H1 (cell line): ENCODE measurements at regions not wholly inside any gene's neighbourhood (a gene's known extent, or its start where the extent isn't known, plus 50 kb on each side); places are given as distances from the start of the nearest gene placed in this dataset.

Source experiments
- ATF3 ChIP-seq: IDR thresholded peaks from 2 replicates; pipeline ENCODE4 v1.6.1; 2011; ENCODE audit warnings: low read depth, mild to moderate bottlenecking, low read length; ENCODE audit not compliant: insufficient read depth
- BCL11A ChIP-seq, 2 experiments: IDR thresholded peaks; one replicate each; pipeline ENCODE4 v1.6.1; 2011; ENCODE audit warnings: low read depth in 2 of 2, low read length in 2 of 2, mild to moderate bottlenecking in 2 of 2
- CTCF ChIP-seq, 3 experiments: IDR thresholded peaks; 1 replicate in 2 of 3; 2 replicates in 1 of 3; pipeline versions ENCODE4 v1.5.1 to v1.6.1; 2011; ENCODE audit warnings: low read length in 3 of 3, mild to moderate bottlenecking in 3 of 3, inconsistent platforms in 2 of 3, low read depth in 1 of 3, moderate library complexity in 1 of 3; ENCODE audit not compliant: insufficient read depth in 1 of 3; ENCODE audit errors: control extremely low read depth in 1 of 3
- EP300 ChIP-seq, 2 experiments: IDR thresholded peaks; 1 replicate in 1 of 2; 2 replicates in 1 of 2; pipeline ENCODE4 v1.6.1; 2011 to 2012; ENCODE audit warnings: low read depth in 2 of 2, low read length in 2 of 2, mild to moderate bottlenecking in 2 of 2, borderline replicate concordance in 1 of 2, inconsistent platforms in 1 of 2, moderate library complexity in 1 of 2
- POLR2A ChIP-seq, 2 experiments: IDR thresholded peaks; 1 replicate in 1 of 2; 2 replicates in 1 of 2; pipeline ENCODE4 v1.6.1; 2011; ENCODE audit warnings: low read depth in 2 of 2, low read length in 2 of 2, mild to moderate bottlenecking in 2 of 2; ENCODE audit errors: control extremely low read depth in 1 of 2
- RXRA ChIP-seq: IDR thresholded peaks from 2 replicates; pipeline ENCODE4 v1.6.1; 2011; ENCODE audit warnings: low read depth, mild to moderate bottlenecking, low read length, moderate library complexity; ENCODE audit not compliant: insufficient read depth
- SRF ChIP-seq: IDR thresholded peaks from 2 replicates; pipeline ENCODE4 v1.6.1; 2011; ENCODE audit warnings: mild to moderate bottlenecking, low read depth, low read length, moderate library complexity
- SUZ12 ChIP-seq: fragments of 200-600 bp; sonication (generic); IDR thresholded peaks from 2 replicates; pipeline ENCODE4 v1.6.1; 2012; ENCODE audit warnings: mild to moderate bottlenecking, inconsistent platforms, low read length, moderate library complexity, mixed read lengths

- TF ChIP-seq SUZ12 (no peak), RXRA (no peak), EP300 (IDR thresholded peaks at IDR 0.05; ENCODE audit: borderline replicate concordance in 1 of 2, low read depth in 2 of 2, low read length in 2 of 2) (no peak), ATF3 (no peak), BCL11A (IDR thresholded peaks at IDR 0.05; ENCODE audit: low read depth in 2 of 2, low read length in 2 of 2) (no peak), SRF (no peak), CTCF (IDR thresholded peaks at IDR 0.05; ENCODE audit: control extremely low read depth in 1 of 3, insufficient read depth in 1 of 3, low read depth in 1 of 3, low read length in 3 of 3) (no peak), POLR2A (IDR thresholded peaks at IDR 0.05; ENCODE audit: control extremely low read depth in 1 of 2, low read depth in 2 of 2, low read length in 2 of 2) (no peak)
Measured at GRCh38 chr10:3567291-3567963, 217.6 kb downstream of the KLF6 start.
